Amygdala (tissue), 56 donors: ENCODE measurements at regions not wholly inside any gene's neighbourhood (a gene's known extent, or its start where the extent isn't known, plus 50 kb on each side); places are given as distances from the start of the nearest gene placed in this dataset.
"Not testable (repeated sequence)": the region's sequence is repeated elsewhere in the genome, so short reads cannot be mapped to it uniquely, and the experiment has no call there.

ENCODE experiments used
- DNase-seq, 56 donors: peaks; one replicate each; lab custom pipeline; 2025; lab: John Stamatoyannopoulos, UW

GRCh38 chr9:73445384-73445783, 293.7 kb downstream of the ANXA1 start:
- not testable (repeated sequence) for DNase-seq

GRCh38 chr9:73446306-73446705, 294.6 kb downstream of the ANXA1 start:
- no peak for DNase-seq

- DNase-seq: no peak
Measured at GRCh38 chr9:73451003-73451402, 299.3 kb downstream of the ANXA1 start.

- DNase-seq: no peak
Measured at GRCh38 chr9:73459817-73460216, 308.2 kb downstream of the ANXA1 start.

GRCh38 chr9:73468716-73469115, 317.1 kb downstream of the ANXA1 start:
- no peak for DNase-seq

- DNase-seq: no peak
Measured at GRCh38 chr9:73470766-73471165, 319.1 kb downstream of the ANXA1 start.

- no peak for DNase-seq
Measured at GRCh38 chr9:73474002-73474600, 322.4 kb downstream of the ANXA1 start.

- no peak for DNase-seq
Measured at GRCh38 chr9:73474625-73475024, 323.0 kb downstream of the ANXA1 start.

GRCh38 chr9:73494894-73495293, 343.2 kb downstream of the ANXA1 start:
- no peak for DNase-seq

GRCh38 chr9:73497796-73498195, 346.1 kb downstream of the ANXA1 start:
- DNase-seq: no peak

GRCh38 chr9:73515216-73515615, 363.6 kb downstream of the ANXA1 start:
- DNase-seq: no peak

- no peak for DNase-seq
Measured at GRCh38 chr9:73523391-73523790, 371.7 kb downstream of the ANXA1 start.

GRCh38 chr9:73525350-73525749, 373.7 kb downstream of the ANXA1 start:
- no peak for DNase-seq

GRCh38 chr9:73527521-73527920, 375.9 kb downstream of the ANXA1 start:
- DNase-seq: no peak

- no peak for DNase-seq
Measured at GRCh38 chr9:73528926-73529325, 377.3 kb downstream of the ANXA1 start.

GRCh38 chr9:73529666-73530065, 378.0 kb downstream of the ANXA1 start:
- no peak for DNase-seq

- no peak for DNase-seq
Measured at GRCh38 chr9:73531051-73531532, 379.4 kb downstream of the ANXA1 start.

- no peak for DNase-seq
Measured at GRCh38 chr9:73531658-73532057, 380.0 kb downstream of the ANXA1 start.

GRCh38 chr9:73532985-73533384, 381.3 kb downstream of the ANXA1 start:
- DNase-seq: no peak

GRCh38 chr9:73536403-73536802, 384.7 kb downstream of the ANXA1 start:
- DNase-seq: no peak

- no peak for DNase-seq
Measured at GRCh38 chr9:73537561-73537960, 385.9 kb downstream of the ANXA1 start.

GRCh38 chr9:73539881-73540390, 388.3 kb downstream of the ANXA1 start:
- DNase-seq: no peak

GRCh38 chr9:73541923-73542322, 390.3 kb downstream of the ANXA1 start:
- no peak for DNase-seq
